ENCODE measurements at regions not wholly inside any gene's neighbourhood (a gene's known extent, or its start where the extent isn't known, plus 50 kb on each side); places are given as distances from the start of the nearest gene placed in this dataset.

DNA sequence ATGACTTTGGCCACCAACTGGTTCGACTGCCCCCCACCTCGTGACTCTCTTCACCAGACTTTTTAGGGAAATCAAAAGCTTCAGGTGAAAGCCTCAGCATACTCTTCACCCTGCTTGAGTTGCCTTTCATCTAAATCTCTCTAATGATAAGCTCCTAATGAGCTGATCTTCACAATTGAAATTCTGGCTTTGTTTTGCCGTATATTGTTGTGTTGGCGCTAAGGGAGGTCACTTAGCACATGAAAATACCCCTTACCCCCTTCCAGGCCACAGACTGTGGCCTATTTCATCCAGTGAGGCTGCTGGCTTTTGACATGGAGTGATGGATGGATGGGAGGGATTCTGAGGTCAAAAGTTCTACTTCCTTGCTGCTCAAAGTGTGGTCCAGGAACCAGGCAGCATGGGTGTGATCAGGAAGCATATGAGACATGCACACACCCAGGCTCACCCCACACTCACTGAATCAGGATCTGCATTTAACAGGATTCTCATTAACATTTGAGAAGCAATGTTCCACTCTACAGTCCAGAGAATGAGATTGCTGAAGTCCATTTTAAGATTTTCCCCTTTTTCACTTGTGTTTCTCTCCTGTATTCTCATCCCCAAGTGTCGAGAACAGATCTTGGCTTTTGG, 131.4 kb downstream of the DACT1 start:
- TF ChIP-seq CTCF (IDR thresholded peaks at IDR 0.05) = no peak
- no peak for TF ChIP-seq POLR2A (IDR thresholded peaks at IDR 0.05)
